ENCODE measurements at regions not wholly inside any gene's neighbourhood (a gene's known extent, or its start where the extent isn't known, plus 50 kb on each side); places are given as distances from the start of the nearest gene placed in this dataset.

DNA sequence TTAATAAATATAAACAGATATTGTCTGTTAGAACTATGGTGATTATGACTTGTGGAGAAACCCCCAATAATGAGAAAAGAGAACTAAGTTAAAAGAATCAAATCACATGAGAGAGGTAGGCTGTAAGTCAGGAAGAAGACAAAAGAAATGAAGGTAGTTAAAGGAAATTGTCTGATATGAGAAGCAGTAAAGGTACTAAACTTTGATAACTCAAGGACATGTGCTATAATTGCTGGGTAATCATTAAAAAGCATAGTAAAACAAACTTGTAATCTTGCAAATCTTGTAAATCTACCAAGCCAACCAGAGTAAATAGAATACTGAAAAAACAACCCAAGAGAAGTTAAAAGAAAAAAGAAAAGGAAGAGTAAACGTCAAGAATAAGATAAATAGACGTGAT, 207.0 kb upstream of the CTNND2 start:
- no peak for TF ChIP-seq CTCF (IDR thresholded peaks at IDR 0.05; ENCODE audit: insufficient read depth, low read depth, low read length, missing control alignments)
- no peak overlapping the region for H3K4me3 ChIP-seq (ENCODE audit: low read depth, low read length)
- DNase-seq (ENCODE audit: low read depth), result no peak

GRCh38 chr5:12110629-12111028, 206.4 kb upstream of the CTNND2 start:
- H3K4me3 ChIP-seq (ENCODE audit: low read depth, low read length), result no peak overlapping the region
- DNase-seq (ENCODE audit: low read depth), result no peak
- TF ChIP-seq CTCF (IDR thresholded peaks at IDR 0.05; ENCODE audit: insufficient read depth, low read depth, low read length, missing control alignments), result no peak

DNA sequence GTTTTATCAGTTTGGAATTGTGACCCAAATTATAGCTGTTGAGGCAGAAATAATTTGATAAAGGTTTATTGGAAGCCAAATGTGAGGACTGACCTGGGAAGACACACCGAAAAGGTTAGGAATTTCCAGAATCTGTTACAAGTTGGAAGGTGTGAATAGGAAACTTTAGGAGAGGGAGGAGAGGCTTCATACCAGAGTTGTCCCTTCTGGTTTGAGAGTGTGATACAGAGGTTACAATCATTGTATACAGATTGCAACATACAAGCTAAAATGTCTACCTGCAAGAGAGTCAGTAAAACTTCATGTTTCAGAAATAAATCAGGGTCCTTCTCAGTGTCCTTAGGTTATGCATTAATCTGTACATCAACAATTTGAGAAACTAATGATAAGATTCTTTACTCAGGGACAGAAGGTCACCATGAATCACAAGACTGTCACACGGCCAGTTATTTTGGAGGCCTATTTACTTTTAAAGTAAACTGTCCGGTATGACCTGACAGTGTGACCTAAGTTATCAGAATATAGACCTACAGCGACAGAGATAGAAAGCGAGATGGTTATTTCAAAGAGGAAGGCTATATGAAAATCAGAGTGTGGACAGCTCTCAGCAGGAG, 204.9 kb upstream of the CTNND2 start:
- no peak overlapping the region for H3K4me3 ChIP-seq (ENCODE audit: low read depth, low read length)
- DNase-seq (ENCODE audit: low read depth), result no peak
- TF ChIP-seq CTCF (IDR thresholded peaks at IDR 0.05; ENCODE audit: insufficient read depth, low read depth, low read length, missing control alignments), result no peak

- DNase-seq (ENCODE audit: low read depth), result no peak
- no peak overlapping the region for H3K4me3 ChIP-seq (ENCODE audit: low read depth, low read length)
- no peak for TF ChIP-seq CTCF (IDR thresholded peaks at IDR 0.05; ENCODE audit: insufficient read depth, low read depth, low read length, missing control alignments)
Observed at GRCh38 chr5:12102151-12102550, 197.9 kb upstream of the CTNND2 start.

- no peak overlapping the region for H3K4me3 ChIP-seq (ENCODE audit: low read depth, low read length)
- TF ChIP-seq CTCF (IDR thresholded peaks at IDR 0.05; ENCODE audit: insufficient read depth, low read depth, low read length, missing control alignments), result no peak
- DNase-seq (ENCODE audit: low read depth), result no peak
Observed at GRCh38 chr5:12100542-12100941, 196.3 kb upstream of the CTNND2 start.

- no peak for TF ChIP-seq CTCF (IDR thresholded peaks at IDR 0.05; ENCODE audit: insufficient read depth, low read depth, low read length, missing control alignments)
- DNase-seq (ENCODE audit: low read depth), result no peak
- H3K4me3 ChIP-seq (ENCODE audit: low read depth, low read length), result no peak overlapping the region
Observed at GRCh38 chr5:12099296-12099695, 195.1 kb upstream of the CTNND2 start.

DNA sequence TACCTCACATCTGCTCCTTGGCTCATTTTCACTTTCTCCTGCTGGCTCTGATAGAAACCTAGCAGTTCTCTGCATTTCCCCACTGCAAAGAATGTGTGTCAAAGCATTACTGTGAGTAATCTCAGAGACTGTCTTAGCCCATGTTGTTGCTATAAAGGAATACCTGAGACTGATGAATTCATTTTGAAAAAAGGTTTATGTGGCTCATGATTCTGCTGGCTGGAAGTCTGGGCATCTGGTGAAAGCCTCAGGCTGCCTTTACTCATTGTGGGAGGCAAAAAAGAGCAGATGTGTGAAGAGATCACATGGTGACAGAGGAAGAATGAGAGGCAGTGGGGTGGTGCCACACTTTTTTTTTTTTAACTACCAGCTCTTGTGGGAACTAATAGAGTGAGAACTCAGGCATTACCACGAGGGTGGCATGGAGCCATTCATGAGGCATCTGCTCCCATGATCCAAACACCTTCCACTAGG, 191.6 kb upstream of the CTNND2 start:
- DNase-seq (ENCODE audit: low read depth), result peak; percentile 70
- no peak for TF ChIP-seq CTCF (IDR thresholded peaks at IDR 0.05; ENCODE audit: insufficient read depth, low read depth, low read length, missing control alignments)
- H3K4me3 ChIP-seq (ENCODE audit: low read depth, low read length), result no peak overlapping the region

Data from GM12865 (cell line).